Stimulated activated CD4-positive, alpha-beta T cell treated with anti-CD3 and anti-CD28 coated beads, Interleukin-1b, Interleukin-23, amount 100 ng/mL, for 1 hour (primary cell): ENCODE measurements at regions not wholly inside any gene's neighbourhood (a gene's known extent, or its start where the extent isn't known, plus 50 kb on each side); places are given as distances from the start of the nearest gene placed in this dataset.

ENCODE experiments used
- DNase-seq, 2 donors: peaks; one replicate each; pipeline ENCODE4 v3.0.0-alpha.2; 2020; ENCODE audit warnings: low read depth in 2 of 2

- no peak for DNase-seq
Observed at GRCh38 chr9:106502930-106503329, 360.0 kb upstream of the ZNF462 start.

GRCh38 chr9:106503759-106504158, 359.2 kb upstream of the ZNF462 start:
- DNase-seq: no peak

- no peak for DNase-seq
Observed at GRCh38 chr9:106526716-106527204, 336.2 kb upstream of the ZNF462 start.

- no peak for DNase-seq
Observed at GRCh38 chr9:106528158-106528557, 334.8 kb upstream of the ZNF462 start.

DNA sequence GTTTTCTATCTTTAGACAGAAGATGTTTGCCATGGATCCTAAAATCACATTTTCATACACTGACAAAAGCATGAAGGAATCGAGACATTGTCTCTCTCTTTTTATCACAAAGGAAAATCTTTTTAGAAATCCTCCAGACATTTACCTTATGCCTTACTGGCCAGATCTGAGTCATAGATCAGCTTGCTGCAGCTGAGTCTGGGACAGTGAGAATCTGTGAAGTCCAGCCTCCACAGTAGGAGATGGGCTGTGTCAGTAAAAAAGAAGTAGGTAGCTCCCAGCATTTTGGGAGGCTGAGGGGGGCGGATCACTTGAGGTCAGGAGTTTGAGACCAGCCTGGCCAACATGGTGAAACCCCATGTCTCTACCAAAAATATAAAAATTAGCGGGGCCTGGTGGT, 333.4 kb upstream of the ZNF462 start:
- DNase-seq: no peak

DNA sequence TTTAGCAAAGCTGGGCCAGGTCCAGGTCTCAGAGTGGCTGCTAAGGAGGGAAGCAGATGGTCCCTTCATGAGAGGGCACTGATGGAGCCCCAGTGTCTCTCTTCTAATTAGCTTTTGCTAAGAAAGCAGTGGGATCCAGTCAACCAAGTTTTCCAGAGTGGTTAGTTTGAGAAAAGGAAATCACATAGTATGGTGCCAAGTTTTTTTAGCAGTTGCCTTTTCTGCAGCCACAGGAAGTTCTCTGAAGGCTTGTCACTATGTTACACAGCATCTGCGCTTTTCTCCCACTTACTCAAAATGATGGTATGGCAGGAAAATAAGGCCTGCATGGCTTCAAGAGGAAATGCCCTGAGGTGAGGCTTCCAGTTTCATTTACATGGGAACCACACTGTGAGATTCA, 331.5 kb upstream of the ZNF462 start:
- DNase-seq: no peak

DNA sequence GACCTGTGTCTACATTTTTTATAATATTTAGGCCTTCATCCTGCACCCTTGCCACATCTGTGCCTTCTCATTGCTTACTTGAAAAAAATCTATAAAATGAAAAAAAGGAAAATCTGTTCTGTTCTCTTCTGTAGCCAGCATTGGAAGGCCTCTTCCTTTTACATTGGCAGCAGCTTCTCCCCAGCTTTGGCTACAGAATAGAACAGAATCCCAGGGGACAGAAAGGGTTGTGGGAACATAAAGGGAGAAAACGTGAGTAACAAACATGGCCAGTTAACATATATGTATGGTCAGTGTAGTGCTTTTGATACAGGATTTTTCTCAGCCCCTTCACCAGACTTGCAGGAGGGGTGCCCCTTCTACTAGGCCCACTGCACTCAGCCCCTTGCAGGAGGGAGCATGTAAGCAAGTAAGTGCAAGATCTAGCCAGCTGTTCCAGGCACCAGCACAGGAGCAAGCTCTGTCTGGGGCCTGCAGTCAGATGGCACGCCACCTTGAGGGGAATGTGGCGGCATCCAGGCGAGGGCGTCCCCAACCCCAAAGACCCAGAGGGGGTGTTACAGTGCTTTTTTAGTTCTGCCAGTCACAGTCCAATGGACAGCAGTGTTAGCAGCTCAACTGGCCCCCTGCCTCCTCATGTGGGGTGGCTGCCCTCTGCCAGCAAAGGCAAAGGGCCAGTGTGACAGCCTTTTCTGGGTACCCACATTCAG, 330.5 kb upstream of the ZNF462 start:
- DNase-seq: no peak

GRCh38 chr9:106534800-106535199, 328.2 kb upstream of the ZNF462 start:
- DNase-seq: no peak

DNA sequence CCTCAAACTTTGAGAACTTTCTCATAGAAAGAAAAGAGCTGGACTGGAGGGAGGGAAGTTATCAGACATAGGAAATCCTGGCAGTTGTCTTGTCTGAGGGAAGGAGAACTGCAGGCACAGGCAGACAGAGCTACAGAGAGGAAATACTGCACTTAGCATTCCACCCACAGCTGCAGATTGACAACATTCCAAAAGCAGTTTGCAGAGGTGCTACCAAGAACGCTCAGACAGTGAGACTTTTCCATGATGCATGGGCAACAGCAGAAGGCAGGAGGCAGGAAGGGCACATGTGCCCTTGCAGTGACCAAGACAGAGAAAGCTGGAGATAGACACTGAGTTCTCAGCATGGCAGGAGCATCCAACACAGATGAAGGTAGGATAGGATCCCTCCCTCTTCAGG, 327.5 kb upstream of the ZNF462 start:
- DNase-seq: no peak

GRCh38 chr9:106557996-106558667, 304.8 kb upstream of the ZNF462 start:
- no peak for DNase-seq

DNA sequence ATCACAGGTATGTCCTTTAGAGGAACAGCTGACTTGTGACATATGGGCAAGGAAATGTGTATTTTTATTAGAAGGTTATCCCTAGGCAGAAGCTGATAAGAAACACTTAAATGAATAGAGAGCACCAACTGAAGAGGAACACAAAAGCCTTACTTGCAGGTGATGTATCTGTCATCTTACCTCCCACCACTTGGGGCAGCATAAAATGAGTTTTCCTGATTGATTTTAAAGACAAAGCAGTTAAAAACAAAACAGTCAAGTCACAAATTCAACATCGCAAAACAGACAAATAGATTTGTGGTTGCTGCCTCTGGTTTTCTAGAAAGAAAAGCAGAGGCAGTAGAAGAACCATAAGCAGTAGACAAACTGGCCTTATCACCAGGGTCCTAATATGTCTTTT, 302.4 kb upstream of the ZNF462 start:
- DNase-seq: no peak

GRCh38 chr9:106575823-106576222, 287.1 kb upstream of the ZNF462 start:
- no peak for DNase-seq

DNA sequence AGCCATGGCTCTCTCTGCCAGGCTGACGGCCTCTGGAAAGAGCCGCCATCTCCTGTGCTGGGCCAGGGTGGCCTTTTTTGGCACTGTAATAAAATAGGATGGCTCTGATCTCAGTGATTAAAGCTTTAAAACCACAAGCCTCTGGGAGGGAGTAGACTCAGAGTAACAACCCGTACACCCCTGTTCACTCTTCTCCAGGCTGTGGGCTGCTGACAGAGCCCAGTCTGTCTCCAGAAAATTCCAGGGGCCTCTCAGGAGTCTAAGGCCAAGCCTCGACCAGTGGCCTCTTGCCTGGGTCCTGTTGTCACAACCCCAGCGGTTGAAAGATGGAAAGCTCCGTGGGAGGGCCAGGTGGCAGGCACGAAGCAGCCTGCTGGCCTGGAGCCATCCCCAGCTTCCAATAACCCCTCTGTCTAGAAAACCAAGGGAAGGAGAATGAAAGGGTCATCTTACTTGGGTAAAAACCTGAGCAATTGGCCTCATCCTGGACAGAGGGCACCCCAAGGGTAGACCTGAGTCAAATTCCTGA, 286.7 kb upstream of the ZNF462 start:
- DNase-seq: no peak

- no peak for DNase-seq
Observed at GRCh38 chr9:106577121-106577520, 285.8 kb upstream of the ZNF462 start.

GRCh38 chr9:106580546-106580945, 282.4 kb upstream of the ZNF462 start:
- no peak for DNase-seq

DNA sequence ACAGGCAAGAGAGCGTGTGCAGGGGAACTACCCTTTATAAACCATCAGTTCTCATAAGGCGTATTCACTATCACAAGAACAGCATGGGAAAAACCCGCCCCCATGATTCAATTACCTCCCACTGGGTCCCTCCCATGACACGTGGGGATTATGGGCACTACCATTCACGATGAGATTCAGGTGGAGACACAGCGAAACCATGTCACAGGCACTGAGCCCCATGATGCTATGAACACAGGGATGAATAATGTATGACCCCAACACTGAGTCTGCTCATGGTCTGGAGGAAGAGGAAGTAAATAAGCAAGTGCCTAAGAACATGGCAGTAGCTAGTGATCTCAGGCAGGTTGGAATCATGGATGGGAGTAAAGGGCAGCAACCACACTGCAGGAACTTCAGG, 281.0 kb upstream of the ZNF462 start:
- DNase-seq: no peak

GRCh38 chr9:106583751-106584150, 279.2 kb upstream of the ZNF462 start:
- no peak for DNase-seq

DNA sequence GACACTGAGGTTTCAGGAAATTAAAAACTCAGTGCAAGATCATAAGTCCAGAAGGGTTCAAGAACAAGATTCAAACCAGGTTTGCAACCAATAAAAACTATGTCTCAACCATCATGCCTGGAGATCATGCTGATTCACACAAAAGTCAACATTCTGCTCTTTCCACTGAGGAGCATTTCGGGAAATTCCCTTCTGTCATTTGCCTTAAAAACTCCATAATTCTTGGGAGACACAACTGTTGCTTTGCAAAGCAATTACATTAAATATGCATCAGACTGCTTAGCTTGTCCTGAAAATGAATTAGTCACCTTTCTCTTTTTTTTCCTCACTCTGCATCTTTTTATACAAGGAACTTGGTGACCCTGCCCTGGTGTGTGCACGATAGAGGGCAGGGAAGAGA, 275.9 kb upstream of the ZNF462 start:
- no peak for DNase-seq

DNA sequence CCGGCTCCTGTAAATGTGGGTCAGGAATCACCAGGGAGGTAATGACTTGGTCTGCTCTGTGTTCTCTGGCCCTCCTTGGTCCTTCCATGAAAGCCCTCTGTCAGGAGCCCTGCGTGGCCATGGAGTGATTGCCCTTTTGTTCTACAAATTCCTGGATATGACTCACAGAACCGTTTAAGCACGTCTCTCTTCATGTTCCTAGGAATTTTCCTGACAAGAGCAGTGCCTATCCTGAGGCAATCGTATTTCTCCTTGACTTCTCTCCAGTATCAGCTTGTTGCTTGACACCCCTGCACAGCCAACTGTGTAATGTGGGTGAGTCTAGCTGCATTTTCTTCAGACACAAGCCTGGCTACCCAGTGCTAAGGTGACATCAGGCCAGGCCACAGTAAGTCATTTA, 274.3 kb upstream of the ZNF462 start:
- no peak for DNase-seq

- no peak for DNase-seq
Observed at GRCh38 chr9:106590759-106591505, 272.0 kb upstream of the ZNF462 start.

DNA sequence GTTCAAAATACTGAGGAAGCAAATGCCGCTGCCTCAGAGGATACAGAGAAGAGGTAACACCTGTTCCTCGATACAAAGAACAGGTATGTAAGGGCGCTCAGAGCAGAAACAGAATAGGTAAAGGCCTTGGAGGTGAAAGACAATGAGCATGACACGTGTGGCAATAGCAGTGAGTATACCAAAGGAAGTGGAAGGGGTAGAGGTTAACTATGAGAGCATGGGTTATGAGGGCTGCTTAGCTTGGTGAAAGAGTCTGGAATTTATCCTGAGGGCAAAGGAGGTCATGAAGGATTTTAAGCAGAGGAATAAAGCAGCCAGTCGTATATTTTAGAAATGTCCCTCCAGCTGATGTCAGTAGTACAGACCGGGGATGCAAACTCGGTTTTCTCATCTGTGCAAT, 269.8 kb upstream of the ZNF462 start:
- DNase-seq: no peak

DNA sequence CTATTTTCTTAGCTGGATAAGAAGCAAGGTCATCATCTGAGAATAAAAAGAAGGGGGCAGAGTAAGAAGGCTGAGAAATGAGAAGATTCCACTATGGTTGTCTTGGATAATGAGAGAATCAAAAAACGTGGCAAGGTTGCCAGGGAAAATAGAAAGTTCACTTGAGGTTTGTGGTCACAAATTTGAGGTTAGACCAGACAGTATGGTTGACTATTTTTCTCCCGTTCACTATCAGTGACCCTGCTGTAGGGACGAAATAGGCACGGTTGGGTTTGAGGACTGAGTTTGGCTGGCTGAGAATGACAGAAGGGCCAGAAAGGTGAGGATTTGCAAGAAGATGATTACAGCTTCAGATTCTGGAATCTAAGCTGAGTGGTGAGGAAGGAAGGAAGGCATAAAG, 266.0 kb upstream of the ZNF462 start:
- no peak for DNase-seq
